ENCODE measurements at regions not wholly inside any gene's neighbourhood (a gene's known extent, or its start where the extent isn't known, plus 50 kb on each side); places are given as distances from the start of the nearest gene placed in this dataset.

GRCh38 chr3:23127196-23127595 lies 75.9 kb upstream of the UBE2E2 start:
- H3K27me3 ChIP-seq (ENCODE audit: insufficient read depth, low read length) = peaks cover 24% of the 10 kb centered on the region
- no peaks in the 10 kb centered on the region for H3K4me1 ChIP-seq (ENCODE audit: control insufficient read depth in 1 of 2, insufficient read depth in 2 of 2, low read length in 2 of 2)
- ATAC-seq (no peak), DNase-seq (ENCODE audit: low read depth, low spot score) (no peak)
- H3K36me3 ChIP-seq (ENCODE audit: control insufficient read depth in 1 of 2, insufficient read depth in 2 of 2, low read length in 2 of 2) = no peaks in the 10 kb centered on the region
- H3K79me2 ChIP-seq (ENCODE audit: insufficient read depth, low read length) = no peaks in the 10 kb centered on the region
- BruUV-seq (replicated peaks) = no TSS peak
- RAD21 ChIA-PET (ENCODE audit: low non-redundant PET in 1 of 2, low total read pairs in 2 of 2, uncharacterized antibody in 2 of 2, unreplicated experiment in 2 of 2) = no interaction called here
- H3K9ac ChIP-seq (ENCODE audit: low read length) = no peak overlapping the region
- H3K9me2 ChIP-seq (ENCODE audit: insufficient read depth) = no peaks in the 10 kb centered on the region
- intact Hi-C loops (cut with micrococcal nuclease) = no loop called here
- no peak overlapping the region for H3K27ac ChIP-seq (ENCODE audit: low read depth, low read length)
- TF ChIP-seq ZBTB33 (IDR thresholded peaks at IDR 0.05; ENCODE audit: extremely low read depth, insufficient replicate concordance, low read length) (no peak), YY1 (IDR thresholded peaks at IDR 0.05; ENCODE audit: extremely low read depth, insufficient replicate concordance, low read depth, low read length) (no peak), EZH2 (IDR thresholded peaks at IDR 0.05) (no peak), EGR1 (IDR thresholded peaks at IDR 0.05; ENCODE audit: low read depth) (no peak)
- no peaks in the 10 kb centered on the region for H4K20me1 ChIP-seq (ENCODE audit: insufficient read depth)
- CTCF ChIA-PET = no interaction called here
- no peak overlapping the region for H3K4me2 ChIP-seq (ENCODE audit: low read length)
- no peak overlapping the region for H2AFZ ChIP-seq (ENCODE audit: low read depth, low read length, poor library complexity, severe bottlenecking)
- H3K4me3 ChIP-seq (replicated peaks in 1 of 2; ENCODE audit: low read depth in 1 of 2, low read length in 2 of 2) = no peak overlapping the region
- POLR2A ChIA-PET = no interaction called here
- no peaks in the 10 kb centered on the region for H3K9me3 ChIP-seq (ENCODE audit: control insufficient read depth in 1 of 2, insufficient read depth in 1 of 2, low read depth in 1 of 2, low read length in 2 of 2)

- H3K27ac ChIP-seq (ENCODE audit: low read depth, low read length) = no peak overlapping the region
- no peak for DNase-seq (ENCODE audit: low read depth, low spot score)
- no TSS peak for BruUV-seq (replicated peaks)
- H2AFZ ChIP-seq (ENCODE audit: low read depth, low read length, poor library complexity, severe bottlenecking) = no peak overlapping the region
- H3K79me2 ChIP-seq (ENCODE audit: insufficient read depth, low read length) = no peaks in the 10 kb centered on the region
- H4K20me1 ChIP-seq (ENCODE audit: insufficient read depth) = no peaks in the 10 kb centered on the region
- H3K4me1 ChIP-seq (ENCODE audit: control insufficient read depth in 1 of 2, insufficient read depth in 2 of 2, low read length in 2 of 2) = no peaks in the 10 kb centered on the region
- ATAC-seq = no peak
- H3K9me3 ChIP-seq (ENCODE audit: control insufficient read depth in 1 of 2, insufficient read depth in 1 of 2, low read depth in 1 of 2, low read length in 2 of 2) = no peaks in the 10 kb centered on the region
- H3K36me3 ChIP-seq (ENCODE audit: control insufficient read depth in 1 of 2, insufficient read depth in 2 of 2, low read length in 2 of 2) = no peaks in the 10 kb centered on the region
- no peak for TF ChIP-seq POLR2A (IDR thresholded peaks at IDR 0.05; ENCODE audit: borderline replicate concordance, extremely low read depth, insufficient read depth, insufficient read length)
- no peak for TF ChIP-seq FOSL1 (IDR thresholded peaks at IDR 0.05; ENCODE audit: low read depth)
- no peak for TF ChIP-seq CBX3 (IDR thresholded peaks at IDR 0.05; ENCODE audit: low read depth)
- ChIA-PET POLR2A (no interaction called here), RAD21 (ENCODE audit: low non-redundant PET in 1 of 2, low total read pairs in 2 of 2, uncharacterized antibody in 2 of 2, unreplicated experiment in 2 of 2) (no interaction called here), CTCF (no interaction called here)
- peaks cover 14% of the 10 kb centered on the region for H3K27me3 ChIP-seq (ENCODE audit: insufficient read depth, low read length)
- intact Hi-C loops (cut with micrococcal nuclease) = no loop called here
- H3K9ac ChIP-seq (ENCODE audit: low read length) = no peak overlapping the region
- no peak overlapping the region for H3K4me3 ChIP-seq (replicated peaks in 1 of 2; ENCODE audit: low read depth in 1 of 2, low read length in 2 of 2)
- no peak overlapping the region for H3K4me2 ChIP-seq (ENCODE audit: low read length)
- no peaks in the 10 kb centered on the region for H3K9me2 ChIP-seq (ENCODE audit: insufficient read depth)
Observed at GRCh38 chr3:23128655-23129054, 74.5 kb upstream of the UBE2E2 start.
